HG03066 (cell line): ENCODE measurements at regions not wholly inside any gene's neighbourhood (a gene's known extent, or its start where the extent isn't known, plus 50 kb on each side); places are given as distances from the start of the nearest gene placed in this dataset.
"Not testable (repeated sequence)": the region's sequence is repeated elsewhere in the genome, so short reads cannot be mapped to it uniquely, and the experiment has no call there.

Experiments
- ATAC-seq: cut with Tn5 transposase; IDR thresholded peaks from one replicate; pipeline ENCODE4 v1.9.1; 2021; ENCODE audit warnings: low read depth; ENCODE audit not compliant: unreplicated experiment

DNA sequence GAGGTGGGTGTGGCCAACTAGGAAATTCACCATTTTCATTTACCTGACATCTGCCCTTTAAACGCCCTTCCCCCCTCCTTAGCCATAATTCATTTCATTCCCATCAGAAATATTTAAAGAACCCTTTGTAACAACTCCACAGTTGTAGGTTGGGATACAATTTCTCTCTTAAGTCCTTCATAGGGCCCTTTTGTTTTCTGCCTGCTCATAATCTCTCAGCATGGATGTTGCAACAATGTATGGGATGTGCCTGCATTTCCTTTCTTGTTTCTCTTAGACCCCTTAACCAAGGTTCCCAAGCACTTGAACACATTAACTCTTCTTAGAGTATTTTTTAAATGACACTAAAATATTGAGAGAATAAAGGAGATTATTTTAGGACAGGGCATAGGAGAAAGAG lies 51.7 kb upstream of the MYO10 start:
- ATAC-seq, result no peak

DNA sequence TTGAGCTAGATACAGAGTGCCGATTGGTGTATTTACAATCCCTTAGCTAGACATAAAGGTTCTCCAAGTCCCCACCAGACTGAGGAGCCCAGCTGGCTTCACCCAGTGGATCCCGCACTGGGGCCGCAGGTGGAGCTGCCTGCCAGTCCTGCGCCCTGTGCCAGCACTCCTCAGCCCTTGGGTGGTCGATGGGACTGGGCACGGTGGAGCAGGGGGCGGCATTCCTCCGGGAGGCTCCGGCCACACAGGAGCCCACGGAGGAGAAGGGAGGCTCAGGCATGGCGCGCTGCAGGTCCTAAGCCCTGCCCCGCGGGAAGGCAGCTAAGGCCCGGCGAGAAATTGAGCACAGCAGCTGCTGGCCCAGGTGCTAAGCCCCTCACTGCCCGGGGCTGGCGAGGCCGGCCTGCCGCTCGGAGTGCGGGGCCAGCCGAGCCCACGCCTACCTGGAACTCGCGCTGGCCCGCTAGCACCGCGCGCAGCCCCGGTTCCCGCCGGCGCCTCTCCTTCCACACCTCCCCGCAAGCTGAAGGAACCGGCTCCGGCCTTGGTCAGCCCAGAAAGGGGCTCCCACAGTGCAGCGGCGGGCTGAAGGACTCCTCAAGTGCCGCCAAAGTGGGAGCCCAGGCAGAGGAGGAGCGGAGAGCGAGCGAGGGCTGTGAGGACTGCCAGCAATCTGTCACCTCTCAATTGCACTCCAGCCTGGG lies 54.9 kb upstream of the MYO10 start:
- not testable (repeated sequence) for ATAC-seq

- no peak for ATAC-seq
Observed at GRCh38 chr5:16992006-16992405, 55.9 kb upstream of the MYO10 start.

GRCh38 chr5:16992444-16992843 lies 56.4 kb upstream of the MYO10 start:
- ATAC-seq, result no peak

DNA sequence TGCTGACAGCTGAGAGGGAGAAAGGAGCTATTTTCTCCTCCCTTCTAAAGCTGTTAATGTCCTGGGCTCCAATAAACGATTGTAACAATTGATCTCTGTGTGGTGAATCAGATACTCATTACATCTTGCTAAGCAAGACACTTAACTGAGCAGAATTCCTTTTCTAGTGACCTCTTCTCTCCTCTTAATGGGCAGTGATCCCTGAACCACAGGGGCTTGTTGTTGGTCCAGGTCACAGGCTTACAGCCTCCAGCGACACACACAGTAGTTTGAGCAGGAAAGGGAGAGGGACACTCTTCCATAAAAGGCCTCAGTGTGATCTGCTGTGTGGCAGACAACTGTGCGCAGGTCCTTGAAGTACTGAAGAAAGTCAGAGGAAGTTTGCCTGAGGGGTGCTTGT lies 58.5 kb upstream of the MYO10 start:
- no peak for ATAC-seq

DNA sequence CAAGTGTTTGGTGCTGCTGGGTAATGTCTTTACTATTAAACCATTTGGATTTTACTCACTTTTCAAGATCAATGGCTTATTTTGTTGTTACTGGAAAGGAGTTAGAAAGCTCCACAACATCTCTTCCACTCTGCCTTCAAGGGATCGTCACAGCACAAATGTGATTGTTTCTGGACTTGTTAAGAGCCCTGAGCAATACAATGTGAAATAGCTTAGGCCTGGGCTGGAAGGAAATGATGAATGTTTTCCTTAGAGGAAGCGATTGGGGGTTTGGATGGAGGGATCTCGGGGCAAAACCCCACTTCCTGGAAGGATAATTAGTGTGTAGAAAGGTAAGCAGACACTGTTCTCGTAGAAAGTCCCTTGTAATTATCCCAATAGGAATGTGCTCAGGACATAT lies 59.3 kb upstream of the MYO10 start:
- no peak for ATAC-seq

DNA sequence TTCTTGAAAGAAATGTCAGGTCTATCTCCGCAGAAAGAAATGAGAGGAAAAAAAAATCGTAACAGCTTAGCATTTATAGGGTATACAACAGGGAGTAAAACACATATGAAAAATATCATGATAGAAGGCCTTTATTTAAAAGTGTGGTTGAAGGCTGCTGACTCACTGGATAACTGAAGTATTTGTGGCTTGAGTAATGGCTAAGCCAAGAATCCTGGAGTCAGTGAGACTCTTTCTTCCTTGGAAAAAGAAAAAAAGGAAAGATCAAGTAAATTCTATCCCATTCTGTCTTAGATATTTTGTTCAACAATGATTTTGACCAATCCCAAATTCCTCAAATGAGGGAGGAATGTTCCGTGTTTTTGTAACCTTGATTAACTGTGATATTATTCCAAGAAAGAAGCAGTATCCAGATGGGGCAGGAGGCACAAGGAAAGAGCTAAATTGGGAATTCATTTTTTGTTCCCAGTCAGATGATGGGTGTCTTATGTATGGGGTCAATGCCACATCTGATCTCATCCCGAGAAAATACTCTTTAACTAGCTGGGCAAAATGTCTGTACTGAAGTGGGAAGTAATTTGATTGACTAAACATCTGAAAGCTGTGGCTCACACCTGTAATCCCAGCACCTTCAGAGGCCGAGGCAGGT lies 64.3 kb upstream of the MYO10 start:
- no peak for ATAC-seq

DNA sequence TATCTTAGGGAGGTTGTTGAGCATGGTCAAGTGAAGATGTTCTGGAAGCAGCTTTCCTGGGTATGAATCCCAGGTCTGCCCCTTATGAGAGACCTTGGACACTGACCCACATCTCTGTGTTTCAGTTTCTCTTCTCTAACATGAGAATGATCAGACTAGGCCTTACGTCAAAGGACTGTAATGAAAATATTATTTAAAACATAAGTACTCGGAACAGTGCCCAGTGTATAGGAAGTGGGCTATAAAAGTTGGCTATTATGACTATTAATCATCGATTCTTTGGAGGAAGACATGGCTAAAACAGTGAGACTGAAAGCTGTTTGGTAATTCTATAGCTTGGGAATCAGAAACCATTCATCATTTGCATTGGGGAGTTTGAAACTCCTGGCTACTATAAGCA lies 65.3 kb upstream of the MYO10 start:
- no peak for ATAC-seq

- ATAC-seq, result no peak
Observed at GRCh38 chr5:17004441-17005106, 68.5 kb upstream of the MYO10 start.

GRCh38 chr5:17005107-17005828 lies 69.2 kb upstream of the MYO10 start:
- ATAC-seq, result no peak

GRCh38 chr5:17012289-17012688 lies 76.2 kb upstream of the MYO10 start:
- no peak for ATAC-seq

DNA sequence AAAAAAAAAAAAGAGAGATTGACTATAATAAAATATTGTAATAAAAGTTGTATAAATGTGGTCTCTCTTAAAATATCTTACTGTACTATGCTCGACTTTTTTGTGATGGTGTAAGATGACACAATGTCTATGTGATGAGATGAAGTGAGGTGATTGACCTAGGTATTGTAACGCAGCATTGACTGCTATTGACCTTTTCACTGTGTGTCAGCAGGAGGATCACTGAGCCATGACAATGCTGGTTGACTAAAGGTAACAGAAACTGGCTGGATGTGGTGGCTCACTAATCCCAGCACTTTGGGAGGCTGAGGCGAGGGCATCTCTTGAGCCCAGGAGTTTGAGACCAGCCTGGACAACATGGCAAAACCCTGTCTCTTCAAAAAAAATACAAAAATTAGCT lies 78.6 kb upstream of the MYO10 start:
- no peak for ATAC-seq

DNA sequence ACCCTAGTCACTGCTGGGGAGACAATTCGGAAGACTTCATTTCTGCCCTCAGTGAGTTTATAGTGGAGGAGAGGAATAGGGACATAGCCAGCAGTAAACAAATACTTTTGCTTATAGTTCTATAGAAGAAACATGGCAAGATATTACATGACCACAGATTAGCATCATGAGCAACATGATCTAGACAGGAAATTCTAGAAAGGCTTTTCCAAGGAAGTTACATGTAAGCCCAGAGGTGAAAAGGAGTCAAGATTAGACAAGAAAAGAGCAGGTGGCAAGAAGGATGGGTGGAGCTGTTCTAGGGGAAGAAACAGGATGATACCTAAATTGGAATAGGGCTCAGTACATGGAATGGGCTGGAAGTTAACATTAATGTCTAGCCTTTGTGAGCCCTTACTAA lies 82.8 kb upstream of the MYO10 start:
- no peak for ATAC-seq

DNA sequence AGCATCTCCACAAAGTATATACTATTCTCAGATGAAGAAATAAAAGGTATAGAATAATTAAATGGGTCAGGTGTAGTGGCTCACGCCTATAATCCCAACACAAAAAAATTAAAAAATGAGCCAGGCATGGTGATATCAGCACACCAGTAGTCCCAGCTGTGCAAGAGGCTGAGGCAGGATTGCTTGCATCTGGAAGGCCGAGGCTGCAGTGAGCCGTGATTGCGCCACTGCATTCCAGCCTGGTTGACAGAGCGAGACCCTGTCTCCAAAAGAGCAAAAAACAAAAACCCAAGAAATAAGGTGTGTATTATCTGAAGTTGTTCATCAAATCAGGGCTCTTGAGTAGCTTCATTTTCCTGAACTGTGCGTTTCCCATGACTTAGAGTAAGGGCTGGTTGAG lies 83.2 kb upstream of the MYO10 start:
- ATAC-seq, result no peak

- ATAC-seq, result no peak
Observed at GRCh38 chr5:17020678-17021601, 84.9 kb upstream of the MYO10 start.

GRCh38 chr5:17021602-17021932 lies 85.5 kb upstream of the MYO10 start:
- ATAC-seq, result no peak

- ATAC-seq, result no peak
Observed at GRCh38 chr5:17022296-17022695, 86.2 kb upstream of the MYO10 start.

GRCh38 chr5:17024686-17025180 lies 88.6 kb upstream of the MYO10 start:
- ATAC-seq, result no peak

DNA sequence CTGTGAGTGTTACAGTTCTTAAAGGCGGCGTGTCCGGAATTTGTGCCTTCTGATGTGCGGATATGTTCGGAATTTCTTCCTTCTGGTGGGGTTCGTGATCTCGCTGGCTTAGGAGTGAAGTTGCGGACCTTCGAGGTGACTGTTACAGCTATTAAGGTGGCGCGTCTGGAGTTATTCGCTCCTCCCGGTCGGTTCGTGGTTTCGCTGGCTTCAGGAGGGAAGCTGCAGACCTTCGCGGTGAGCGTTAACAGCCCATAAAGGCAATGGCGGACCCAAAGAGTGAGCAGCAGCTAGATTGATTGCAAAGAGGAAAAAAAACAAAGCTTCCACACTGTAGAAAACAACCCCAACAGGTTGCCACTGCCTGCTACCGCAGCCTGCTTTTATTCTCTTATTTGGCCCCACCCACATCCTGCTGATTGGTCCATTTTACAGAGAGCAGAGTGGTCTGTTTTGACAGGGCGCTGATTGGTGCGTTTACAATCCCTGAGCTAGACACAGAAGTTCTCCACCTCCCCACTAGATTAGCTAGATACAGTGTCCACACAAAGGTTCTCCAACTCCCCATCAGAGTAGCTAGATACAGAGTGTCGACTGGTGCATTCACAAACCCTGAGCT lies 95.7 kb upstream of the MYO10 start:
- ATAC-seq, result not testable (repeated sequence)
